ENCODE measurements at regions not wholly inside any gene's neighbourhood (a gene's known extent, or its start where the extent isn't known, plus 50 kb on each side); places are given as distances from the start of the nearest gene placed in this dataset.

GRCh38 chr1:217238945-217239344, 391.9 kb downstream of the GPATCH2 start:
- Mint-ChIP-seq H3K4me1 (ENCODE audit: unreplicated experiment) (no peaks in the 10 kb centered on the region), H3K4me3 (ENCODE audit: unreplicated experiment) (no peak overlapping the region), H3K9me3 (ENCODE audit: unreplicated experiment) (no peaks in the 10 kb centered on the region), H3K27me3 (ENCODE audit: unreplicated experiment) (no peaks in the 10 kb centered on the region), H3K36me3 (ENCODE audit: low read depth, unreplicated experiment) (no peaks in the 10 kb centered on the region), H3K27ac (ENCODE audit: unreplicated experiment) (no peak overlapping the region)
- DNase-seq (ENCODE audit: low spot score), result no peak
- TF ChIP-seq CTCF (IDR thresholded peaks at IDR 0.05; ENCODE audit: unreplicated experiment), result no peak

GRCh38 chr1:217230412-217230811, 400.5 kb downstream of the GPATCH2 start:
- no peaks in the 10 kb centered on the region for H3K9me3 Mint-ChIP-seq (ENCODE audit: unreplicated experiment)
- H3K27ac Mint-ChIP-seq (ENCODE audit: unreplicated experiment), result no peak overlapping the region
- TF ChIP-seq CTCF (IDR thresholded peaks at IDR 0.05; ENCODE audit: unreplicated experiment), result no peak
- H3K27me3 Mint-ChIP-seq (ENCODE audit: unreplicated experiment), result no peaks in the 10 kb centered on the region
- no peak for DNase-seq (ENCODE audit: low spot score)
- H3K4me1 Mint-ChIP-seq (ENCODE audit: unreplicated experiment), result no peaks in the 10 kb centered on the region
- H3K36me3 Mint-ChIP-seq (ENCODE audit: low read depth, unreplicated experiment), result no peaks in the 10 kb centered on the region
- H3K4me3 Mint-ChIP-seq (ENCODE audit: unreplicated experiment), result no peak overlapping the region

DNA sequence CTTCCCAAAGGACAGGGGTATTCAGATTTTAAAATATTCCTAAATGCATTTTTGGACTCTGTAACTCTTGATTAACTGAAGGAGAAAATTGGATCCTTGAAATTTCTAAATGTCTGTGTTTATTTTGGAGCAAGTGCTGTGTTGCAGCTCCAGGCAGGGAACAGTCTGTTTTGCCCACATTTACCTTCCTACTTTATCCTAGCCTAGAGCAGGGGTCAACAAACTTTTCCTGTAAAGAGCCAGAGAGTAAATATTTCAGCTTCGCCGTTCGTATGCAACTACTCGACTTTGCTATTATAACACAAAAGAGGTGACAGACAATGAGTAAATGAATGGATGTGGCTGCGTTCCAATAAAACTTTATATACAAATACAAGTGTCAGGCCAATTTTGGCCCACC, 402.2 kb downstream of the GPATCH2 start:
- Mint-ChIP-seq H3K4me3 (ENCODE audit: unreplicated experiment) (no peak overlapping the region), H3K27ac (ENCODE audit: unreplicated experiment) (no peak overlapping the region), H3K27me3 (ENCODE audit: unreplicated experiment) (no peaks in the 10 kb centered on the region), H3K4me1 (ENCODE audit: unreplicated experiment) (no peaks in the 10 kb centered on the region), H3K9me3 (ENCODE audit: unreplicated experiment) (no peaks in the 10 kb centered on the region), H3K36me3 (ENCODE audit: low read depth, unreplicated experiment) (no peaks in the 10 kb centered on the region)
- TF ChIP-seq CTCF (IDR thresholded peaks at IDR 0.05; ENCODE audit: unreplicated experiment), result no peak
- DNase-seq (ENCODE audit: low spot score), result no peak

GRCh38 chr1:217224201-217224600, 406.7 kb downstream of the GPATCH2 start:
- H3K4me3 Mint-ChIP-seq (ENCODE audit: unreplicated experiment), result no peak overlapping the region

GRCh38 chr1:217214551-217214950, 416.3 kb downstream of the GPATCH2 start:
- Mint-ChIP-seq H3K36me3 (ENCODE audit: low read depth, unreplicated experiment) (no peaks in the 10 kb centered on the region), H3K4me1 (ENCODE audit: unreplicated experiment) (no peaks in the 10 kb centered on the region), H3K9me3 (ENCODE audit: unreplicated experiment) (no peaks in the 10 kb centered on the region), H3K4me3 (ENCODE audit: unreplicated experiment) (no peak overlapping the region), H3K27me3 (ENCODE audit: unreplicated experiment) (no peaks in the 10 kb centered on the region), H3K27ac (ENCODE audit: unreplicated experiment) (no peak overlapping the region)
- DNase-seq (ENCODE audit: low spot score), result no peak
- no peak for TF ChIP-seq CTCF (IDR thresholded peaks at IDR 0.05; ENCODE audit: unreplicated experiment)

More at GRCh38 chr1:217224201-217224600, 406.7 kb downstream of the GPATCH2 start:
- no peak for DNase-seq (ENCODE audit: low spot score)
- Mint-ChIP-seq H3K36me3 (ENCODE audit: low read depth, unreplicated experiment) (no peaks in the 10 kb centered on the region), H3K27me3 (ENCODE audit: unreplicated experiment) (no peaks in the 10 kb centered on the region), H3K4me1 (ENCODE audit: unreplicated experiment) (no peaks in the 10 kb centered on the region), H3K27ac (ENCODE audit: unreplicated experiment) (no peak overlapping the region), H3K9me3 (ENCODE audit: unreplicated experiment) (no peaks in the 10 kb centered on the region)
- TF ChIP-seq CTCF (IDR thresholded peaks at IDR 0.05; ENCODE audit: unreplicated experiment), result no peak
